ENCODE measurements at regions not wholly inside any gene's neighbourhood (a gene's known extent, or its start where the extent isn't known, plus 50 kb on each side); places are given as distances from the start of the nearest gene placed in this dataset.

- no peaks in the 10 kb centered on the region for H3K36me3 ChIP-seq
- no peaks in the 10 kb centered on the region for H3K4me1 ChIP-seq
- DNase-seq = no peak
- no peak overlapping the region for H3K4me3 ChIP-seq
- H3K27me3 ChIP-seq = no peaks in the 10 kb centered on the region
- no peak overlapping the region for H3K27ac ChIP-seq
- no peak for TF ChIP-seq CTCF (IDR thresholded peaks at IDR 0.05)
- TF ChIP-seq POLR2A (IDR thresholded peaks at IDR 0.05) = no peak
- no peaks in the 10 kb centered on the region for H3K9me3 ChIP-seq
Measured at GRCh38 chr3:68228856-68229255, 574.4 kb upstream of the SUCLG2 start.

- H3K4me3 ChIP-seq = no peak overlapping the region
- no peak for DNase-seq
- no peaks in the 10 kb centered on the region for H3K36me3 ChIP-seq
Measured at GRCh38 chr3:68220832-68221231, 566.4 kb upstream of the SUCLG2 start.

GRCh38 chr3:68211637-68212036 is 557.2 kb upstream of the SUCLG2 start:
- Histone ChIP-seq H3K9me3 (no peaks in the 10 kb centered on the region), H3K36me3 (no peaks in the 10 kb centered on the region), H3K4me1 (no peaks in the 10 kb centered on the region), H3K27ac (no peak overlapping the region), H3K27me3 (no peaks in the 10 kb centered on the region), H3K4me3 (no peak overlapping the region)
- TF ChIP-seq POLR2A (IDR thresholded peaks at IDR 0.05) = no peak
- TF ChIP-seq CTCF (IDR thresholded peaks at IDR 0.05) = no peak
- DNase-seq = no peak

More at GRCh38 chr3:68220832-68221231, 566.4 kb upstream of the SUCLG2 start:
- TF ChIP-seq POLR2A (IDR thresholded peaks at IDR 0.05) = no peak
- TF ChIP-seq CTCF (IDR thresholded peaks at IDR 0.05) = no peak
- no peaks in the 10 kb centered on the region for H3K27me3 ChIP-seq
- H3K9me3 ChIP-seq = no peaks in the 10 kb centered on the region
- no peak overlapping the region for H3K27ac ChIP-seq
- H3K4me1 ChIP-seq = no peaks in the 10 kb centered on the region

GRCh38 chr3:68210635-68211034 is 556.2 kb upstream of the SUCLG2 start:
- TF ChIP-seq POLR2A (IDR thresholded peaks at IDR 0.05) (no peak), CTCF (IDR thresholded peaks at IDR 0.05) (no peak)
- H3K27ac ChIP-seq = no peak overlapping the region
- no peak overlapping the region for H3K4me3 ChIP-seq
- no peaks in the 10 kb centered on the region for H3K36me3 ChIP-seq
- no peaks in the 10 kb centered on the region for H3K9me3 ChIP-seq
- no peak for DNase-seq
- H3K4me1 ChIP-seq = no peaks in the 10 kb centered on the region
- H3K27me3 ChIP-seq = no peaks in the 10 kb centered on the region

GRCh38 chr3:68207327-68207726 is 552.9 kb upstream of the SUCLG2 start:
- DNase-seq = no peak
- no peaks in the 10 kb centered on the region for H3K27me3 ChIP-seq
- H3K36me3 ChIP-seq = no peaks in the 10 kb centered on the region
- TF ChIP-seq CTCF (IDR thresholded peaks at IDR 0.05) (no peak), POLR2A (IDR thresholded peaks at IDR 0.05) (no peak)
- no peaks in the 10 kb centered on the region for H3K4me1 ChIP-seq
- no peak overlapping the region for H3K4me3 ChIP-seq
- no peaks in the 10 kb centered on the region for H3K9me3 ChIP-seq
- no peak overlapping the region for H3K27ac ChIP-seq

- no peak for TF ChIP-seq POLR2A (IDR thresholded peaks at IDR 0.05)
- no peak for TF ChIP-seq CTCF (IDR thresholded peaks at IDR 0.05)
- H3K27ac ChIP-seq = no peak overlapping the region
- DNase-seq = no peak
- no peaks in the 10 kb centered on the region for H3K27me3 ChIP-seq
- no peak overlapping the region for H3K4me3 ChIP-seq
- H3K36me3 ChIP-seq = no peaks in the 10 kb centered on the region
- H3K9me3 ChIP-seq = no peaks in the 10 kb centered on the region
- H3K4me1 ChIP-seq = no peaks in the 10 kb centered on the region
Measured at GRCh38 chr3:68206524-68207117, 552.2 kb upstream of the SUCLG2 start.

All from Peyer's patch (tissue), 4 donors.